HepG2 (cell line): ENCODE measurements at regions not wholly inside any gene's neighbourhood (a gene's known extent, or its start where the extent isn't known, plus 50 kb on each side); places are given as distances from the start of the nearest gene placed in this dataset.

ENCODE experiments used
- ATAC-seq: fragments of 200-7000 bp; cut with Tn5 transposase; 3 replicates; pipeline ENCODE4 v1.9.1; 2020; ENCODE audit warnings: mild to moderate bottlenecking, moderate library complexity
- BruUV-seq: library from RNA; stranded (reverse); fragments of 400-500 nt; replicated peaks from 2 replicates; lab custom pipeline; 2021; lab: Mats Ljungman, UMichigan
- CTCF ChIA-PET: fragments of 300-600 bp; formaldehyde crosslinking; extraction: SDS; loops from one replicate; lab custom pipeline; 2021; ENCODE audit warnings: low total read pairs, inconsistent platforms, low intra/inter-chr PET ratio; lab: Yijun Ruan, JAX
- POLR2A ChIA-PET: fragments of 350-600 bp; sonication (Branson Sonifier 250); formaldehyde crosslinking; loops from one replicate; lab custom pipeline; 2020; ENCODE audit warnings: antibody characterized with exemption, inconsistent platforms; lab: Yijun Ruan, JAX
- DNase-seq: peaks from one replicate; pipeline ENCODE4 v3.0.0-alpha.2; 2015; ENCODE audit warnings: low spot score
- FAIRE-seq: peaks from 3 replicates; lab custom pipeline; 2011; peaks lifted over from hg19 to GRCh38; lab: Jason Lieb, UNC
- H2AFZ ChIP-seq: one replicate; pipeline ENCODE4 v1.6.1; 2011; ENCODE audit warnings: low read length, inconsistent platforms
- H3K27ac ChIP-seq: fragments of 300-600 bp; 3 replicates; pipeline ENCODE4 v1.8.0; 2011; ENCODE audit warnings: mixed run types, mild to moderate bottlenecking, mixed read lengths, low read length, inconsistent platforms; ENCODE audit not compliant: insufficient read depth; ENCODE audit errors: extremely low read length
- H3K27me3 ChIP-seq, 2 experiments: fragments of 200-600 bp in 1 of 2; 2 replicates in 1 of 2; 3 replicates in 1 of 2; pipeline versions ENCODE4 v1.6.0 to v1.8.0; 2011; ENCODE audit warnings: low read length in 2 of 2, mild to moderate bottlenecking in 2 of 2, moderate library complexity in 2 of 2, inconsistent platforms in 1 of 2; ENCODE audit not compliant: insufficient read depth in 2 of 2, control insufficient read depth in 1 of 2
- H3K36me3 ChIP-seq, 2 experiments: fragments of 200-600 bp in 1 of 2; replicated peaks in 1 of 2; 2 replicates in 1 of 2; 3 replicates in 1 of 2; pipeline versions ENCODE4 v1.5.1 to v1.8.0; 2011; ENCODE audit warnings: low read length in 2 of 2, inconsistent platforms in 1 of 2; ENCODE audit not compliant: insufficient read depth in 2 of 2, control insufficient read depth in 1 of 2
- H3K4me1 ChIP-seq: 2 replicates; pipeline ENCODE4 v1.5.1; 2012; ENCODE audit warnings: low read length, inconsistent platforms; ENCODE audit not compliant: insufficient read depth
- H3K4me2 ChIP-seq: 2 replicates; pipeline ENCODE4 v1.6.0; 2011; ENCODE audit warnings: low read depth, low read length, inconsistent platforms
- H3K4me3 ChIP-seq, 3 experiments: fragments of 200-600 bp in 1 of 3; sonication (generic), shearing (Covaris generic) in 1 of 3; replicated peaks in 1 of 3; 2 replicates each; pipeline ENCODE4 v1.5.1; 2011 to 2016; ENCODE audit warnings: low read length in 3 of 3, inconsistent platforms in 2 of 3, low read depth in 2 of 3, mild to moderate bottlenecking in 2 of 3, control low read depth in 1 of 3, mixed read lengths in 1 of 3; ENCODE audit not compliant: insufficient read depth in 1 of 3
- H3K79me2 ChIP-seq: one replicate; pipeline ENCODE4 v1.6.1; 2011; ENCODE audit warnings: low read length, inconsistent platforms; ENCODE audit not compliant: insufficient read depth
- H3K9ac ChIP-seq: 2 replicates; pipeline ENCODE4 v1.6.0; 2011; ENCODE audit warnings: mild to moderate bottlenecking, low read depth, low read length, inconsistent platforms; ENCODE audit not compliant: insufficient read depth
- H3K9me3 ChIP-seq: 2 replicates; pipeline ENCODE4 v1.5.1; 2012; ENCODE audit warnings: mild to moderate bottlenecking, low read length
- H4K20me1 ChIP-seq: 2 replicates; pipeline ENCODE4 v1.6.0; 2011; ENCODE audit warnings: inconsistent platforms, mild to moderate bottlenecking, low read length, moderate library complexity; ENCODE audit not compliant: insufficient read depth
- MIER2 ChIP-seq: IDR thresholded peaks from 2 replicates; pipeline ENCODE4 v1.6.1; 2016; ENCODE audit warnings: missing biosample characterization, missing genetic modification reagents
- WGBS: methylation state at CpG from one replicate; pipeline ENCODE4 v1.1.6; 2017; ENCODE audit warnings: low lambda C conversion rate; 5-methylcytosine and 5-hydroxymethylcytosine counted together
- in situ Hi-C: cut with HindIII; loops from 2 replicates; pipeline ENCODE4 v1.10.0; 2017; ENCODE audit warnings: low pct_unique_long_range_greater_than_20kb; ENCODE audit not compliant: extremely low pct_ligation_motif_present
- intact Hi-C: fragments of 100-400 bp; cut with micrococcal nuclease; formaldehyde crosslinking; loops from one replicate; pipeline ENCODE4 v1.10.0; 2022; ENCODE audit not compliant: unreplicated experiment
- TF ChIP-seq, protein P1 (sequence below): sonication (generic); formaldehyde crosslinking; IDR thresholded peaks from 2 replicates; pipeline ENCODE4 v1.4.0; 2020; ENCODE audit warnings: mild to moderate bottlenecking, missing genetic modification reagents

GRCh38 chr4:13892739-13893105 is 265.2 kb upstream of the BOD1L1 start (continued):
- TF ChIP-seq, protein P1, sequence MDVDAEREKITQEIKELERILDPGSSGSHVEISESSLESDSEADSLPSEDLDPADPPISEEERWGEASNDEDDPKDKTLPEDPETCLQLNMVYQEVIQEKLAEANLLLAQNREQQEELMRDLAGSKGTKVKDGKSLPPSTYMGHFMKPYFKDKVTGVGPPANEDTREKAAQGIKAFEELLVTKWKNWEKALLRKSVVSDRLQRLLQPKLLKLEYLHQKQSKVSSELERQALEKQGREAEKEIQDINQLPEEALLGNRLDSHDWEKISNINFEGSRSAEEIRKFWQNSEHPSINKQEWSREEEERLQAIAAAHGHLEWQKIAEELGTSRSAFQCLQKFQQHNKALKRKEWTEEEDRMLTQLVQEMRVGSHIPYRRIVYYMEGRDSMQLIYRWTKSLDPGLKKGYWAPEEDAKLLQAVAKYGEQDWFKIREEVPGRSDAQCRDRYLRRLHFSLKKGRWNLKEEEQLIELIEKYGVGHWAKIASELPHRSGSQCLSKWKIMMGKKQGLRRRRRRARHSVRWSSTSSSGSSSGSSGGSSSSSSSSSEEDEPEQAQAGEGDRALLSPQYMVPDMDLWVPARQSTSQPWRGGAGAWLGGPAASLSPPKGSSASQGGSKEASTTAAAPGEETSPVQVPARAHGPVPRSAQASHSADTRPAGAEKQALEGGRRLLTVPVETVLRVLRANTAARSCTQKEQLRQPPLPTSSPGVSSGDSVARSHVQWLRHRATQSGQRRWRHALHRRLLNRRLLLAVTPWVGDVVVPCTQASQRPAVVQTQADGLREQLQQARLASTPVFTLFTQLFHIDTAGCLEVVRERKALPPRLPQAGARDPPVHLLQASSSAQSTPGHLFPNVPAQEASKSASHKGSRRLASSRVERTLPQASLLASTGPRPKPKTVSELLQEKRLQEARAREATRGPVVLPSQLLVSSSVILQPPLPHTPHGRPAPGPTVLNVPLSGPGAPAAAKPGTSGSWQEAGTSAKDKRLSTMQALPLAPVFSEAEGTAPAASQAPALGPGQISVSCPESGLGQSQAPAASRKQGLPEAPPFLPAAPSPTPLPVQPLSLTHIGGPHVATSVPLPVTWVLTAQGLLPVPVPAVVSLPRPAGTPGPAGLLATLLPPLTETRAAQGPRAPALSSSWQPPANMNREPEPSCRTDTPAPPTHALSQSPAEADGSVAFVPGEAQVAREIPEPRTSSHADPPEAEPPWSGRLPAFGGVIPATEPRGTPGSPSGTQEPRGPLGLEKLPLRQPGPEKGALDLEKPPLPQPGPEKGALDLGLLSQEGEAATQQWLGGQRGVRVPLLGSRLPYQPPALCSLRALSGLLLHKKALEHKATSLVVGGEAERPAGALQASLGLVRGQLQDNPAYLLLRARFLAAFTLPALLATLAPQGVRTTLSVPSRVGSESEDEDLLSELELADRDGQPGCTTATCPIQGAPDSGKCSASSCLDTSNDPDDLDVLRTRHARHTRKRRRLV, result no peak
- TF ChIP-seq, all 625 proteins: peak for 0

DNA sequence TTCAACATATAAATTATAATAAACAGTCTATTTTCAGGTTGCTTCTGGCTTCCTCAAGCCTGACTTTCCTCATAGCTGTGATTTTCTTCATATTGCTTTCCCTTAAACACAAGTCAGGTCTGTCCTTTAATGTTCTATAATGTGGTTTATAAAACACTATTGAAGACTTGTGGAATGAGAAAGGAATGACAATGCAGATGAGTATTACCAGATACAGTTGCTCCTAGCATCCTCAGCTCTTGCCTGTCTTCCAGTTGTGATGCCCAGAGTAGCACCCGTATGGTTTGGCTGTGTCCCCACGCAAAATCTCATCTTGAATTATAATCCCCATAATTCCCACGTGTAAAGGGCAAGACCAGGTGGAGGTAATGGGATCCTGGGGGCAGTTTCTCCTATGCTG is 265.7 kb upstream of the BOD1L1 start:
- Histone ChIP-seq H3K9me3 (peaks cover 41% of the 10 kb centered on the region), H4K20me1 (no peaks in the 10 kb centered on the region), H3K36me3 (no peaks in the 10 kb centered on the region), H3K4me1 (no peaks in the 10 kb centered on the region), H3K4me2 (no peak overlapping the region), H3K4me3 (no peak overlapping the region), H3K79me2 (no peaks in the 10 kb centered on the region), H3K27me3 (no peaks in the 10 kb centered on the region), H2AFZ (no peak overlapping the region)
- ChIA-PET CTCF (no interaction called here), POLR2A (no interaction called here)
- intact Hi-C loops, result no loop called here
- no peak for ATAC-seq
- BruUV-seq, result no TSS peak
- 15% methylated on average over 3 of the region's 3 CpGs for WGBS
- no peak for DNase-seq
- no peak for TF ChIP-seq MIER2 (CRISPR knock-in tag)
- TF ChIP-seq, all 625 proteins: peak for 0
- no peak overlapping the region for H3K27ac ChIP-seq
- no peak overlapping the region for H3K9ac ChIP-seq
- FAIRE-seq, result no peak
- in situ Hi-C loops, result no loop called here
